ENCODE measurements at regions not wholly inside any gene's neighbourhood (a gene's known extent, or its start where the extent isn't known, plus 50 kb on each side); places are given as distances from the start of the nearest gene placed in this dataset.

GRCh38 chr5:73265641-73266040 is 92.6 kb downstream of the TMEM174 start:
- no peak overlapping the region for H3K27ac Mint-ChIP-seq
- WGBS (ENCODE audit: extremely low coverage, insufficient read length, low lambda C conversion rate): no CpG with 5 or more reads among the region's 3 CpGs
- no peak overlapping the region for H3T11ph ChIP-seq (ENCODE audit: low read length)

More at GRCh38 chr5:73265641-73266040, 92.6 kb downstream of the TMEM174 start:
- Histone ChIP-seq H2BK20ac (ENCODE audit: low read depth, low read length, poor library complexity, severe bottlenecking) (no peak overlapping the region), H3K56ac (ENCODE audit: insufficient read length, low read depth, low read length) (no peak overlapping the region), H3K23ac (ENCODE audit: insufficient read length, low read depth, low read length) (no peak overlapping the region), H4K91ac (ENCODE audit: insufficient read length, low read depth, low read length) (no peak overlapping the region), H4K8ac (replicated peaks; ENCODE audit: insufficient read length, low read depth, low read length) (no peak overlapping the region), H2BK12ac (ENCODE audit: insufficient read length, low read depth, low read length) (no peak overlapping the region), H4K5ac (ENCODE audit: insufficient read length, low read depth, low read length) (no peak overlapping the region), H3K79me2 (ENCODE audit: insufficient read depth, low read length) (no peaks in the 10 kb centered on the region), H3K18ac (ENCODE audit: insufficient read length, low read depth, low read length) (no peak overlapping the region), H4K20me1 (ENCODE audit: control insufficient read depth, insufficient read depth, insufficient read length) (no peaks in the 10 kb centered on the region), H2BK120ac (ENCODE audit: low read depth, low read length, poor library complexity, severe bottlenecking) (no peak overlapping the region), H3K79me1 (ENCODE audit: insufficient read depth, low read depth, low read length, poor library complexity, severe bottlenecking) (no peaks in the 10 kb centered on the region), H3K9ac (ENCODE audit: extremely low read depth, insufficient read length, low read length) (no peak overlapping the region), H3K14ac (ENCODE audit: insufficient read depth, low read length) (no peak overlapping the region), H2BK15ac (ENCODE audit: low read depth, low read length) (no peak overlapping the region), H2BK5ac (ENCODE audit: insufficient read length, low read length) (no peak overlapping the region), H3K4me1 (ENCODE audit: insufficient read depth, low read length) (0 out of 2 replicates have a peak, but pooled peaks cover 4% of the 10 kb centered on the region), H3K4ac (ENCODE audit: low read depth, low read length) (no peak overlapping the region), H3K27me3 (ENCODE audit: insufficient read depth, low read length) (no peaks in the 10 kb centered on the region), H3K9me3 (ENCODE audit: control insufficient read depth, low read depth, low read length) (no peaks in the 10 kb centered on the region), H3K27ac (ENCODE audit: insufficient read length, low read depth, low read length) (no peak overlapping the region), H2AFZ (ENCODE audit: low read length) (no peak overlapping the region), H3K4me2 (ENCODE audit: insufficient read depth, insufficient read length, low read length) (no peak overlapping the region), H2AK5ac (ENCODE audit: insufficient read length, low read length) (no peak overlapping the region), H3K23me2 (ENCODE audit: insufficient read length, low read depth, low read length, poor library complexity, severe bottlenecking) (no peaks in the 10 kb centered on the region)
- Mint-ChIP-seq H3K4me3 (no peak overlapping the region), H3K4me1 (peaks cover 11% of the 10 kb centered on the region in 2 experiments), H3K36me3 (ENCODE audit: insufficient read depth in 1 of 3, low read depth in 3 of 3) (no peaks in the 10 kb centered on the region), H3K9me3 (no peaks in the 10 kb centered on the region), H3K27me3 (ENCODE audit: low read depth) (peaks cover 15% of the 10 kb centered on the region)
- TF ChIP-seq CTCF (conservative IDR thresholded peaks at IDR 0.05): no peak
- DNase-seq: no peak

Data from H9 (cell line).